ENCODE measurements at regions not wholly inside any gene's neighbourhood (a gene's known extent, or its start where the extent isn't known, plus 50 kb on each side); places are given as distances from the start of the nearest gene placed in this dataset.

DNA sequence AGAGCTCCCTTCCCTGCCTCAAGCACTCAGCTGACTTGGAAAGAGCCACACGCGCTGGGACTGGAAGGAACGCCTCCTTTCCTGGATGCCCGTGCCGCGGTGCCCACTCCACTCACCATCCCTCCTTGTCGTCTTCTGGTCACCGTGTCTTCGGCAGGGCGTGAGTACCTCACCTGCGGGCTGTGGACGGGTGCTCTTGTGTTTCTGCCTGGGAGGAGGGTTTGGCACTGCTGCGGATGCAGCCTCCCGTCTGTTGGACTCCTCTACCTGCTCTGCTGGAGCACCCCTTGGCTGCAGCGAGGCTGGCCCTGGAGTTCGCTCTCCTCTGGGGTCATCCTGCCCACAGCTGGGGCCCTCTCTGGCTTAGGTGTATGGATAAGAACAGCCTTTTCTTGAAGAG, 612.7 kb downstream of the BRD1 start:
- intact Hi-C loops (cut with DNase I) = no loop called here
- peak in 5 of 10 donors; percentile 5 to 75 (median 7) for DNase-seq

DNA sequence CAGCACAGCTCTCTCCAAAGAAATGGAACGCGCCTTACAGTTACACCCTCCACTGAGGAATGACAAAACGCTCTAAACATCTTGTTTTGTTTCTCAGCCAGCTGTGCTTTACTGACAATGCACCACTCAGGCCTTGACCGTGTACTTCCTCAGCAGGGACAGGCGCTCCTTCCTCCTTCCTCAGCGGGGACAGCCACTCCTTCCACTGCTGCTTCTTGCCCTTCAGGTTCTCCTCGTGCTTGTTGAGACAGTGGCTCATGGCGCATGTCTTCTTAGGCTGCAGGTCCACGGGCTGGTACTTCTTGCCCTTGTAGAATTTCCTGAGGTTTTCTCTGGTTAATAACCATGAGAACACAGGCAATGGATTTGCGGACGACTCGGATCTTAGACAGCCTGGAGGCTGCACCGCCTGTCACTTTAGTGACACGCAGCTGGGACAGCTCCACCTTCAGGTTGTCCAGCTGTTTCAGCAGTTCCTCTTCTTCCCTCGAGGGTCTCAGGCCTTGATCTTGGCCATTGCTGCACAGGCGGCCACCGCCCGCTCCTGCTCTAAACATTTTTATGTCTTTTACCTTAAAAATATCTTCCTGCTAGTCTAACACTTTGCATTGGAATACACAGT, 613.8 kb downstream of the BRD1 start:
- DNase-seq = peak in 3 of 10 donors; percentile 9 to 55 (median 51)
- intact Hi-C loops (cut with DNase I) = no loop called here

DNA sequence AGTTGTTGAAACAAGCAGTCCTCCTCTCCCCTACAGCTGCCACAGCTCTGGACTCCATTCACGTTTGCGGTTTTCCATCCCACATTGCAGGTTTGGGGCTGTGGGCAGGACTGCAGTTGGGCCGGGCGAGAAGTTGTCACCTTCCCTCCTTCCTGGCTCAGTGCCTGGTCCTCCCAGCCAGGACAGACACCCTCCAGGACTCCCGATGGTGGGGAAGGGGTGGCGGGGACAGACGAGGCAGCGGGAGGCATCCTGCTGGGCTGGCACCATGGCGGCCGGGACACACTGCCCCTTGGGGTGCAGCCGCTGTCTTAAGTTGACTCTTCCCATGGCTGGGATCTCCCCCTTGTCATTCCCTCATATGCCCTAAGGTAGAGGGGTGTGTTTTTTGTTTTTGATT, 615.2 kb downstream of the BRD1 start:
- peak in 7 of 10 donors; percentile 1 to 81 (median 7) for DNase-seq

DNA sequence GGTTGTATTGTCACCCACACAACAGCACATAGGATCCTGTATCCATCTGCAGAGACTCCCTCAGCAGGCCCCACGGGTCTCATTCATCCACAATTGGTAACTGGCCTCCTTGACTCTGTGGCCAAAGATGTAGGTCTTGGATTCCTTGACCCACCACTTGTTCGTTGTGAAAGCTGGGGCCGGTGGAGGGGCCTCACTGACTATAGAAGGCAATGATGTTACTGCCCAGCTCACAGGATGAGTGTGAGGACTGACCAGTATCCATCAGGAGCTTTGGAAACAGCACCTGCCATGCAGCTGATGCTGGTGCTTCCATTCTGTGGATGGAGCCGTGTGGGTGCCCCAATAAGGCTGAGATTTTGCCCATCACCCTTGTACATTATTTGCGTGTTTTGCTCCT, 615.7 kb downstream of the BRD1 start:
- intact Hi-C loops (cut with DNase I) = no loop called here
- peak in 3 of 10 donors; percentile 5 to 43 (median 23) for DNase-seq

More for the DNA sequence above, 615.2 kb downstream of the BRD1 start:
- intact Hi-C loops (cut with DNase I) = no loop called here

DNA sequence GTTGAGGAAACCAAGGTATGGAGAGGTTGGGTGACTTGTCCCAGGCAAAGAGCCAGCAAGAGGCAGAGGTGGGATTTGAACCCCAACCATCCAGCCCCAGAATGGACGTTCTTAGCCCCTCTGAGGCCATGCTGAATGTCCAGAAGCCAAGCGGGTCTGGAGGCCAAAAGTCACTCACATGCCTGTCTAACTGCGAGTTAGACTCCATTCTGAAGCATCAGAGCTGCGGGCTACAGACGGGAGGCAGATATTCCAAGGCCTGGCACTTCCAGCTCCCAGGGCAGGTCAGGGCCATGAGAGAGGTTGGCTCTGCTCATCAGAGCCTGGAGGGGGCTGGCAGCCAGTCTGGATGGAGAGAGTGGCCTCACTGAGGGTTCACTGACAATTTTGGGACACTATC, 616.5 kb downstream of the BRD1 start:
- intact Hi-C loops (cut with DNase I) = no loop called here
- DNase-seq = peak in 3 of 10 donors; percentile 35 to 55 (median 53)

DNA sequence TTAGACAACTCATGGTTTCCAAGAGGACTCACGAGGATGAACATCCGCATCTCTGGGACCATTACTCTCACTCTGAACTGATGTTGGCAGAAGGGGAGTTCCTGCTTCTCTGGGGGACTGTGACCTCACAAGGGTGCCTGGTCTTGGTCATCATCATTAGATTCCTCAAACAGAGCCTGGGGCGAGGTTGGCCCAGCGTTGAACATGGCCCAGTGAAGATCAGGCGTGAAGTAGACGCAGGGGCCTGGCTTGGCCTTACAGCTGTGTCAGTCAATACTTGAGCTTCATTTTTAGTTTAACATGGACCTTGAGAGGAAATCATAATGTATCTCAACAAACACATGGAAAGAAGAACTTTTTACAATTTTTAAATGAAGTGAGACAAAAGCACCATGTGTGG, 617.1 kb downstream of the BRD1 start:
- intact Hi-C loops (cut with DNase I) = no loop called here
- DNase-seq = peak in 2 of 10 donors; percentile 1 to 11

DNA sequence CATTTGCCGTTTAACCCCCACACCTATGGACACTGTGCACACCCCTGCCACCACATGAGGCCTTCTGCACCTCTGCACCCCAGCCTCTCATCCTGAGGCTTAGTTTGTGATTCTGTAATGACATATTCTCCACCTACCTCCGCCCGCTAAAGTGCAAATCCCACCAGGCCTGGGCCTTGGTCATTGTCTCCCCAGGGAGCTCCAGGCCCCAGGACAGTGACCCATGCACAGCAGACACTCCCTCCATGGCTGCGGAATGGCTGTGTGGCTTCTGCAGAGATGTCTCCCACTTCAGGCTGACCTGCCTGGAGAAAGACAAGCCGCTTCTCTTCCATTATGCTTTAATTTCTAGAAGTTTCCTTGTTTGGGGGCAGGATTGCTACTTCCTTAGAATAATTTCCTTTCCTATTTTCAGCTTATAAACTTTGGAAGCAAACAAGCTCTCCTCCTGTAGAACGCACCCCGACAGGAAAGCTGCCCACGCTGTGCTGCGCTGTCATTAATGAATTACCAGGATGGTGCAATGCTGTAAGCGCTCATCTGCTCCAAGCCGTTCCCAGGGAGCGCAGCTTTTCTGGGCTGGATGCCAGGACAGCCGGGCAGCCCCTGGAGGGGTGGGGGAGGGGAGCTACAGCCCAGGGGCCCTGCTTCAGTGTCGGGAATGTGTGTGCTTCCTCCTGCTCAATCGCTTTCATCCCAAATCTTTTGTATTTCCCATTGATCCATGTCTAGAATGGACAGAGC, 618.0 kb downstream of the BRD1 start:
- peak in 9 of 10 donors; percentile 9 to 91 (median 38) for DNase-seq
- intact Hi-C loops (cut with DNase I) = no loop called here

DNA sequence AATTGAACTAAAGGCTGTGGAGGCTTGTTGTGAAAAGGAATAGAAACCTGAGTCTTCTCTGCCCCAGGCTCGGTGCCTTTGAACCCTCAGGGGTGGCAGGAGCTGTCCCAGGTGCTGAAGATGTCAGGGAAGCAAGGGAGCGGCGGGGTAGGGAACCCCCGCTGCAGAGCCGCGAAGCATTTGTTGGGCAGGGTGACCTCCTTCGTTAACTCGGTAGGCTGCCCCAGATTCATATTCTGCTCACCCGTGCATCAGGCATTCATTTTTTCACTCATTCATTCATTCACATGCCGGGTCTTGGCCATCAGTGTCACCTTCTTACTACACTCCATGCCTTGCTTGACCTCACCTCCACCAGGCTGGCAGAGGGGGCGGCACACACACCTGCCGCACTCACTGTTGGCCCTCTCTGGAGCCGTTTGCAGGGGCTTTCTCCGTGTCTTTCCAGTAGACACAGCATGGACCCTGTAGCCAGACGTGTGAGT, 618.9 kb downstream of the BRD1 start:
- peak in 5 of 10 donors; percentile 1 to 43 (median 7) for DNase-seq
- intact Hi-C loops (cut with DNase I) = no loop called here

DNA sequence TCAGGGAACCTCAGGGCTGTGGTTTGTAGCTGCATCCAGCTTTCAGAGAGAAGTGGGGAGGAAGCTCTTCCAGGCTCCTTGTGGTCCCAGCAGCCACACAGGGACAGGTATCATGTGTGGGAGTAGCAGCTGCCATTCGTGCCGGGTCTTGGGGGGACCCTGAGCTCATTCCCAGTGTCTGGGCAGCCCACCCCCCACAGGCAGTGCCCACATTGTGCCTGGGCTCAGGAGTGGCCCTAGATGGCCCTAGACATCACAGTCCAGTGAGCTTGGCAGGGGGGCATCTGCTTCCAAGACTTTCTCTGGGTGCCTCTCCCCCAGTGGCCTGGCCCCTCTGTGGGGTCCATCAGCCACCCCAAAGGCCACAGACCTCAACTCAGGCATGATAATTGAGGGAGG, 619.7 kb downstream of the BRD1 start:
- intact Hi-C loops (cut with DNase I) = no loop called here
- DNase-seq = peak in 3 of 10 donors; percentile 1 to 70 (median 28)

DNA sequence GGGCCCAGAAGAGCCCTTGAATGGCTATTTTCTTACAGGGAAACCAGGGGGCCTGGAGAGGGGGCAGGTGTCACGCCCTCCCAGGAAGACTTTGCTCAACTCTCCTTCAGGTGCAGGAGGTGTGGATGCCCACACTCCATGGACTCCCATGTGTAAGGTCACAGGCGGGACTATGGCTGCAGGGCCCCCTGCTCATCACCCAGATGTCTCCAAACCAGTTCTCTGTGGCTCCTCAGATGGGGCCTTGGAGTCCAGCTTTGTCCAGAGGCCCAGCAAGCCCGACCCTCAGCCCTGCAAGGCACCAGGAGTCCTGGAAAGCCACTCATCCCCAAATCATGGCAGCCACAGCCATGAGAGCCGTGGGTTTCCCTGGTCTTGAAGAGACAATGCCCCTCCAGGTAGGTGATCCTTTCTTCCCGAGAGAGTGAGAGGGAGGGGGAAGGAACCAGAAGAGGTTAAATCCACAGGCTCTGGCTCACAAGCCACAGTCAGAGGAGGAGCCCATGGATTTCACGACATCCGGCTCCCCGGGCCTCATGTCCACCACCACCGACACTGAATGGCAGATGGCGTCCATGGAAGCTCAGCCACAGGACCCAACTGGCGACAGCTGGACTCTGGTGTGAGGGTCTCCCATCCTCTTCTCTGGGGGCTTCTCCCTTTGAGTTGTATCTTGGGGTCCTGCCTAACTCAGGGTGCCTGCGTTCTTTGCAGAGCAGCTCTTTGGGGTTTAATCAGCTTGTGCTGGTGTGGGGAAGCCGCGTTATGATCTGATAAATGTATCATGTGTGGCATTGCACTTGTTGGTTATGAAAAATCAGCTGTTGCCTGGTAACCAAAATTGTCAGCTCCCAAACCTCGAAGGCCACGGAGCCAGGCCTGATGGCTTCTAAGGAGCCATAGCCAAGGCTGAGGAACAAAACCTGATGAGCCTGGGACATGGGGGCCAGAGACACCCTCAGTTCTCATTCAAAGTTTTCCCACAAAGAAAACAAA, 620.4 kb downstream of the BRD1 start:
- intact Hi-C loops (cut with DNase I) = no loop called here
- DNase-seq = peak in 6 of 10 donors; percentile 3 to 67 (median 30)

DNA sequence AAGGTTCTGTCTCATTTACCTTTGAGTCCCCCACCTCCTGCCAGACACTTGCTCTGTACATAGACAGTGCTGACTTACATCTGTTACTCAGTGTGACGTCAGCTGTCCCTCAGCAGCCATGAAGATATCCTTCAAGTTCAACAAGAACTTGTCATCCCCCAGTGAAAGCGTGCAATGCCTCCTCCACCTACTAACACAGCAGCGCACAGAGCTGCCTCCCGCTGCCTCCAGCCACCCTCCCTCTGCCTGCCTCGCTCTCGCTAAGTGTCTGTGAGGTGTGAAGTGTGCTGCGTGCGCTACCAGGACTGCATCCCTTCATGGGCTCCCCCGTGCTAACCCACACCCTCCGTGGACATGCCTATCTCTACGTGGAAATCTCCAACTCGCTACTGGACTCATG, 621.4 kb downstream of the BRD1 start:
- DNase-seq = peak in 3 of 10 donors; percentile 2 to 66 (median 62)
- intact Hi-C loops (cut with DNase I) = no loop called here

DNA sequence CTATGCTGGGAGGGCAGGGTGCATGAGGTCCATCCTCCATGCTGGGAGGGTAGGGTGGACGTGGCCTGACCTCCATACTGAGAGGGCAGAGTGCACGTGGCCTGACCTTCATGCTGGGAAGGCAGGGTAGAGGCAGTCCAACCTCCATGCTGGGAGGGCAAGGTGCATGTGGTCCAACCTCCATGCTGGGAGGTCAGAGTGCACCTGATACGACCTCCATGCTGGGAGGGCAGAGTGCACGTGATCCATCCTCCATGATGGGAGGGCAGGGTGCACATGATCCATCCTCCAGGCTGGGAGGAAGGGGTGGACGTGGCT, 622.2 kb downstream of the BRD1 start:
- intact Hi-C loops (cut with DNase I) = no loop called here
- peak in 5 of 10 donors; percentile 1 to 50 (median 37) for DNase-seq

DNA sequence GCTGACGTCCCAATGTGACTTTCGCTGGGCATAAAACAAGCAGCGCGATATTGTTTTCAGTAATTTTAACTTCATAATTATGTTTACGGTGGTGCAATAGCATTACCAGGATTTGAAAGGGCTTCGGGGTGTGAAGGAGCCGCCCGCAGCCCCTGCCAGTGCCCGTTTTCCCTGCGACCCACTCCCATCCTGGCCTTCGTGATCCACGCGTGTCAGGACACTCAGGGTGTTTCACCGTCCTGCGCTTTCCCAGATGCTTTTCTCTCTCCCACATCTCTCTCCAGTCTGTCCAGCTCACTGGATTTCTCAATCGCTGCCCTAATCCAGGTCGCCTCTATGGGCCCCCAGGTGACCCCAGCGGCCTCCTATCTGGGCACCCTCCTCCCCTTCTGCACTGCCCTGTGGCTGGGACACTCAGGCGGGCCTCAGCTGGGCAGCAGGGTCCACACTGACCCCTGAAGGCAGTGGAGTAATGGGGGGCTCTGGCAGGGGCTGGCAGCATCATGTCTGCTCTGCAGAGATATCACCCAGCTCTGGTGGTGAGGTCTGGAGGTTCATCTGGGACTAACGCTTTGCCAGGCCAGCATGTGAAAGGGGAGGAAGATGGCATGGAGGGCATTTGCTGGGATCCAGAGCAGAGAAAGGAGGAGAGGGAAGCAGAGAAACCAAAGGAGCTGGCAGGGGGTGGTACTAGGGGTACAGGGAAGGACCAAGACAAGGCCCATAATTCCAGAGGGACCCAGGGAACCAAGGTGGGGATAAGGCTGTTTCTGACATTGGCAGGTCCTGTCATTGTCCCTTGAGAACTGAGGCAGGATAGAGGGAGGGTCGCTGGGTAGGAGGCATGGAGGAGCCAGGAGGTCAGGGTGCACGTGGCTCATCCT, 622.8 kb downstream of the BRD1 start:
- intact Hi-C loops (cut with DNase I) = no loop called here

DNA sequence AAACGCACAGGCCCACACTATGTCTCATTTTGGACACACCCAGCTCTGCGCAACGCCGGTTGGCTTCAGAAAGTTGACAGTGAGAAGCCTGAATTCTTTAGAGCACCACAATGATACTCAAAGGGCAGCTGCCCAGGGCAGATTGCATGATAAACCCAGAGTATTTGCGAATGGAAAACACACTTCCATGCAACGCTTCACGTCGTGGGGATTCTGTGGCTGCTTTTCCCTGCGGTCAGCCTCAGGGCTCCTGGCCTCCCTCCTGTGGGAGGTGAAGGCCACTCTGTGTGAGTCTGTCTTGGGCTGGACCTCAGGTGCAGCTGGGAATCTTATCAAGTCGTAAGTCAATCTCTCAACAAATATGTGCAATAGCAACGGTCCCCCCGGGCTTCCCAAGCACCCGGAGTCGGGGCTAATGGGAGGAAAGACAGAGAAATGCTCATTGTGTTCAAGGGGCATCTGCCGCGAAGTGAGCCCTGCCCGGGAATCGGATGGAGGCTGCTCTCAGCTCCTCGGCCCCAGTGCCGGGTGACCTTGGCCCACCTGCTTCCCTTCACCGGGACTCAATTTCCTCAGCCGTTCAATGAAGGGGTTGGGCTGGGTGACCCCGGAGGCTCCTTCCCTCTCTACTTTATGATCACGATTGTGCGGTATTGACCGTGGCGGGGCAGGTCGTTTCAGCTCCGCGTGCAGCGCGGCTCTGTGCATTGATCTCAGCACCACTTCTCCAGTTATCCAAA, 623.6 kb downstream of the BRD1 start:
- intact Hi-C loops (cut with DNase I) = no loop called here
- DNase-seq = peak in 5 of 10 donors; percentile 1 to 70 (median 51)

More for the DNA sequence above, 622.8 kb downstream of the BRD1 start:
- peak in 4 of 10 donors; percentile 5 to 44 (median 38) for DNase-seq

DNA sequence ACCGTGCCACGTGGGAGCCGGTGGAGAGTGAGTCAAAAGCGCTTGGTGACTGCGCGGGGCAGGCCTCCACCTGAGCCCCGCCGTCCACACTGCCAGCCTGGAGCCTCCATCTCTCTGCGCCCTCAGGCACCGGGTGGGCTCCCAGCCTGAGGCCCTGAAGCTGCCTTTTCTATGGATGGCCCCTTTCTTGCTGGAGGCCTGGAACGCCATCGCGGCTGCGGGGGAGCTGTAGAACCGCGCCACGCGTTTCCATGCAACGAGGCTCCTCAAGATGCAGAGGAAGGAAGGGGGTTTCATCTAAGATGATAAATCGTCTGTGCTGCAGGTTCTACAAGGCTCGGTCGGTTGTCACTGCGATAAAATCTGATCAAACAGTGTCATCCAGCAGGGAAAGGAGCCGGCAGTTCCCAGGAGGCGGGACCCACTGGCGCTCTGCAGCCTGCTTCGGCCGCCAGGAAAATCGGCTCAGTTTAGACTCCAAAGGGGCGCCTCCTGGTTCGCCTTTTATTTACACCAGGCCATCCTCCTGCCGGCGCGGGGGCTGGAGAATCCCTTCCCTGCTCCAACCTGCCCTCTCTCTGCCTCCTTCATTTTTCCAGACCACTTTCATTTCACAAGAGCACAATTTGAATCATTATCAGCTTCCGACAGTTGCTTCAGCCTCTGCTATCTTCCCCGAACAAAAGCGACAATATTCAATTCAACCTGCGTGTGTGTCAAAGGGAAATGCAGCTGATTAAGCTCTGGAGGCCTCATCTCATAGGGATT, 624.4 kb downstream of the BRD1 start:
- peak in 4 of 10 donors; percentile 6 to 62 (median 50) for DNase-seq
- intact Hi-C loops (cut with DNase I) = no loop called here

DNA sequence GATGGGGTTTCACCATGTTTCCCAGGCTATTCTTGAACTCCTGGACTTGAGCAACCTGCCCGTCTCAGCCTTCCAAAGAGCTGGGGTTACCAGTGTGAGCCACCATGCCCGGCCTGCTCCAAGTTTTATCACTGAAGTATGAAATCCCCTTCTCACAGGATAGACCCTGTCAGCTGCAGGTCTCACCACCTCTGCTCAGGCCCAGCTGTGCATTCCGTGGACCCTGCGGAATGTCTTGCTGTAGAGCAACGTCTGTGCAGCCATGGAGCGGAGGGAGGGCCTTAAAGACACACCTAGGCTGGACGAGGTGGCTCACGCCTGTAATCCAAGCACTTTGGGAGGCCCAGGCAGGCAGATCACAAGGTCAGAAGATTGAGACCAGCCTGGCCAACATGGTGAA, 625.4 kb downstream of the BRD1 start:
- peak in 4 of 10 donors; percentile 1 to 76 (median 23) for DNase-seq
- intact Hi-C loops (cut with DNase I) = no loop called here

DNA sequence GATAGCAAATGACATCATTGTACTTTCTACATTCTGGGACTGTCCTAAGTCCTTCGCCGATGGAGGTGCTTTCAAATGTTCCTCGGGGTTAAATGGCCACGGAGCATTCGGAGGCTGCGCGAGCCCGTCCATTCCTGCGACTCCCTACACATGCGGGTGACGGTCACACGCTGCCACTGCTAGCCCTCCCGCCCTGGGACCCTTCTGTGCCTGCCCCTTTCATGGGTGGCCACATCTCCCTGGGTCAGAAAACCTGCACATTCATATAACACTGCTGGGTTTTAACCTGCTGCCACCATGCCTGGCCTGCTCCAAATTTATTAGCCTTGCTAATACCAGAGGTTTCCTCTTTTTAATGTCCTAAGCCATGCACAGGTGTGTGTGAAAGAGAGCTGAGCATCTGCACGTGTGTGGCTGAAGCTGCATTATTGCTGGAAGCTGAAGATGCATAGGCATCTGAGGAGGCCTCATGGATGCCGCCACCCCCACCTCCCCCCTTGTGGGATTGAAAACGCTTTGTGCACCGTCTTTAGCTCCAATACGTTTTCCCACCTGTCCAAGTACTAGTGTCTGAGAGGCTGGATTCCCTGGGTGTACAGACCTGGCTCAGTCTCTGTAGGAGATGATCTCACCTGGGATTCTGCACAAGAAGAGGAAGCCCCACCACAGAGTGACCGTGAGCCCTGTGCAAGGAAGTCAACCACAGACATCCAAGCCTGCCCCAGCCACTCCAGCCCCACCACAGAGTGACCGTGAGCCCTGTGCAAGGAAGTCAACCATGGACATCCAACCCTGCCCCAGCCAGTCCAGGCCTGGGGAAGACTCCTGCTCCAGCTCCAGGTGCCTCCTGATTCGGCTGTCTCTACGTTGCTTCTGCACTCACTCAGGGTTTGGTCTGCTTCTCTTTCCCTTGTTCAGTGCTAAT, 626.4 kb downstream of the BRD1 start:
- peak in 5 of 10 donors; percentile 1 to 63 (median 35) for DNase-seq
- intact Hi-C loops (cut with DNase I) = no loop called here

All from posterior cingulate gyrus (tissue), 11 donors.